ENCODE measurements at regions not wholly inside any gene's neighbourhood (a gene's known extent, or its start where the extent isn't known, plus 50 kb on each side); places are given as distances from the start of the nearest gene placed in this dataset.

DNA sequence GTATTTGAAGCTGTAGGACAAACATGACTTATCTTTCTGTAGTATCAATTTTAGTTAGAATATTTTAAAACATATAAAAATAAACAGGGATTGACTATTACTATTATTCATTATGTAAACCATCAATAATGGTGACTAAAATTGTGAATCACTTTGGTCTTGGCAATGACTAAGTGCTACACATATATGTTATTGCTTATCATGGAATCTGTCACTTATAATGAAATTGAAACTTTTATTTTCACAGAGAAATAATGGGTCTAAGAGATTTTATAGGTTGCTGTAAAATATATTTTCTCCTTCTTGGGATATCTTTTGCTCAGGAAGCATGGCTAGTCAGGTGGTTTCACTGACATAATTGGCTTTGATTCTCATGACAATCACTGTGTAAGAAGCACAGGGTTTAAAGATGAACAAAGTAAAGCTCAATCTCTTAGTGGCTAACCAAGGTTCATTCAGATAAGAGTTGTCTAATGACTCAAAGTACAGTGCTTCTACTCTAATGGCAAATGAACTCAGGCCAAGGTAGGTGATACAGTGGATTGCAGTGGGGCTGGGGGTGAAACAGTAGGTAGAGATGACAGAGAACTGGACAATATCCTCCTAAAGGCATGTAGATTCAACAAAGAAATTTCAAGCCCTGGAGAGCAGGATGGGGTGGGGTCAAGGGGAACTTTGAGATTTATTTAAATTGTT is 98.6 kb upstream of the FANCL start:
- no peak overlapping the region for H3K14ac ChIP-seq (ENCODE audit: insufficient read length)
- H3K27ac ChIP-seq (ENCODE audit: low read depth, low read length), result no peak overlapping the region
- no peak for FAIRE-seq
- no peak overlapping the region for H2BK120ac ChIP-seq (replicated peaks; ENCODE audit: low read depth, low read length)
- no peak overlapping the region for H4K91ac ChIP-seq (replicated peaks; ENCODE audit: insufficient read length, low read length)
- H3K36me3 ChIP-seq (ENCODE audit: control insufficient read depth in 2 of 4, insufficient read depth in 4 of 4, low read length in 3 of 4), result no peaks in the 10 kb centered on the region
- no peak overlapping the region for H3K4me3 ChIP-seq (ENCODE audit: extremely low read depth in 1 of 4, insufficient read depth in 2 of 4, low read depth in 3 of 4, low read length in 4 of 4)
- H2BK20ac ChIP-seq (ENCODE audit: low read length), result no peak overlapping the region
- TF ChIP-seq EGR1 (IDR thresholded peaks at IDR 0.05; ENCODE audit: borderline replicate concordance, low read depth, low read length) (no peak), SIN3A (conservative IDR thresholded peaks at IDR 0.05 in 1 of 2, IDR thresholded peaks at IDR 0.05 in 1 of 2; ENCODE audit: low read depth in 1 of 2, low read length in 2 of 2) (no peak), RFX5 (IDR thresholded peaks at IDR 0.05; ENCODE audit: borderline replicate concordance, low read depth, low read length) (no peak), POU5F1 (IDR thresholded peaks at IDR 0.05; ENCODE audit: low read depth, low read length) (no peak), SAP30 (IDR thresholded peaks at IDR 0.05; ENCODE audit: insufficient read depth, insufficient replicate concordance, low read length) (no peak), PHF8 (conservative IDR thresholded peaks at IDR 0.05; ENCODE audit: low read depth, low read length) (no peak), TBP (IDR thresholded peaks at IDR 0.05; ENCODE audit: low read depth, low read length) (no peak), SUZ12 (IDR thresholded peaks at IDR 0.05; ENCODE audit: low read length) (no peak)
- TF ChIP-seq, protein P1, sequence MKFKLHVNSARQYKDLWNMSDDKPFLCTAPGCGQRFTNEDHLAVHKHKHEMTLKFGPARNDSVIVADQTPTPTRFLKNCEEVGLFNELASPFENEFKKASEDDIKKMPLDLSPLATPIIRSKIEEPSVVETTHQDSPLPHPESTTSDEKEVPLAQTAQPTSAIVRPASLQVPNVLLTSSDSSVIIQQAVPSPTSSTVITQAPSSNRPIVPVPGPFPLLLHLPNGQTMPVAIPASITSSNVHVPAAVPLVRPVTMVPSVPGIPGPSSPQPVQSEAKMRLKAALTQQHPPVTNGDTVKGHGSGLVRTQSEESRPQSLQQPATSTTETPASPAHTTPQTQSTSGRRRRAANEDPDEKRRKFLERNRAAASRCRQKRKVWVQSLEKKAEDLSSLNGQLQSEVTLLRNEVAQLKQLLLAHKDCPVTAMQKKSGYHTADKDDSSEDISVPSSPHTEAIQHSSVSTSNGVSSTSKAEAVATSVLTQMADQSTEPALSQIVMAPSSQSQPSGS (IDR thresholded peaks at IDR 0.05; ENCODE audit: low read length), result no peak
- no peak overlapping the region for H4K5ac ChIP-seq (ENCODE audit: insufficient read length, low read depth, low read length)
- H3K18ac ChIP-seq (ENCODE audit: extremely low read depth, low read length), result no peak overlapping the region
- no peaks in the 10 kb centered on the region for H3K9me3 ChIP-seq (ENCODE audit: insufficient read depth in 2 of 2, low read depth in 1 of 2, low read length in 1 of 2)
- H2AK5ac ChIP-seq (ENCODE audit: low read depth, low read length), result no peak overlapping the region
- no peak overlapping the region for H4K8ac ChIP-seq (ENCODE audit: extremely low read depth, insufficient read depth, low read length)
- H3K79me1 ChIP-seq (ENCODE audit: low read depth, low read length), result no peaks in the 10 kb centered on the region
- ChIA-PET POLR2A (ENCODE audit: partially characterized antibody) (no interaction called here), CTCF (ENCODE audit: partially characterized antibody) (no interaction called here)
- H3K79me2 ChIP-seq (ENCODE audit: control insufficient read depth in 1 of 2, insufficient read depth in 2 of 2, low read length in 2 of 2), result no peaks in the 10 kb centered on the region
- H4K20me1 ChIP-seq (replicated peaks in 1 of 2; ENCODE audit: control insufficient read depth in 1 of 2, insufficient read depth in 2 of 2, low read length in 2 of 2), result no peaks in the 10 kb centered on the region
- no peaks in the 10 kb centered on the region for H3K27me3 ChIP-seq (replicated peaks in 1 of 4; ENCODE audit: control insufficient read depth in 3 of 4, extremely low read depth in 1 of 4, insufficient read depth in 3 of 4, low read length in 3 of 4)
- H2BK5ac ChIP-seq (ENCODE audit: low read depth, low read length), result no peak overlapping the region
- DNase-seq (ENCODE audit: low read depth in 1 of 2, low spot score in 2 of 2), result no peak
- no peaks in the 10 kb centered on the region for H3K4me1 ChIP-seq (replicated peaks in 1 of 4; ENCODE audit: control insufficient read depth in 3 of 4, insufficient read depth in 4 of 4, low read length in 3 of 4)
- no peak overlapping the region for H2BK12ac ChIP-seq (ENCODE audit: low read depth, low read length)
- no peak overlapping the region for H3K23ac ChIP-seq (ENCODE audit: insufficient read length)
- no peaks in the 10 kb centered on the region for H3K23me2 ChIP-seq (ENCODE audit: low read depth, low read length)
- H3K56ac ChIP-seq (replicated peaks; ENCODE audit: insufficient read length, low read depth, low read length), result no peak overlapping the region
- peak overlapping the region; percentile 41; the same call in 1 of the 2 replicates for H2AFZ ChIP-seq (ENCODE audit: low read length)
- H3K4me2 ChIP-seq (ENCODE audit: insufficient read depth in 1 of 2, low read depth in 2 of 2, low read length in 2 of 2), result no peak overlapping the region
- no peak overlapping the region for H3K9ac ChIP-seq (replicated peaks in 1 of 4; ENCODE audit: extremely low read depth in 1 of 4, low read depth in 3 of 4, low read length in 3 of 4)
- H3K4ac ChIP-seq (replicated peaks; ENCODE audit: insufficient read length, low read depth, low read length), result no peak overlapping the region
- no peak overlapping the region for H2BK15ac ChIP-seq (ENCODE audit: low read length)
